H9 (cell line): ENCODE measurements at regions not wholly inside any gene's neighbourhood (a gene's known extent, or its start where the extent isn't known, plus 50 kb on each side); places are given as distances from the start of the nearest gene placed in this dataset.

ENCODE experiments used
- DNase-seq: peaks from one replicate; pipeline ENCODE4 v3.0.0-alpha.2; 2017
- H2AFZ ChIP-seq: one replicate; pipeline ENCODE4 v1.6.1; 2013; ENCODE audit warnings: mild to moderate bottlenecking, low read length, control low read depth, moderate library complexity
- H2AK5ac ChIP-seq: 2 replicates; pipeline ENCODE4 v1.6.1; 2013; ENCODE audit warnings: low read length, control low read depth, mixed read lengths; ENCODE audit not compliant: insufficient read length
- H2BK120ac ChIP-seq: one replicate; pipeline ENCODE4 v1.6.1; 2013; ENCODE audit warnings: low read depth, mild to moderate bottlenecking, low read length, control low read depth, inconsistent platforms; ENCODE audit not compliant: poor library complexity, severe bottlenecking
- H2BK12ac ChIP-seq: 2 replicates; pipeline ENCODE4 v1.6.1; 2013; ENCODE audit warnings: low read length, control low read depth, mixed read lengths, low read depth; ENCODE audit not compliant: insufficient read length
- H2BK15ac ChIP-seq: 2 replicates; pipeline ENCODE4 v1.6.1; 2013; ENCODE audit warnings: low read depth, low read length, control low read depth
- H2BK20ac ChIP-seq: one replicate; pipeline ENCODE4 v1.6.1; 2013; ENCODE audit warnings: low read depth, mild to moderate bottlenecking, low read length, control low read depth, inconsistent platforms; ENCODE audit not compliant: poor library complexity, severe bottlenecking
- H2BK5ac ChIP-seq: 2 replicates; pipeline ENCODE4 v1.6.1; 2013; ENCODE audit warnings: low read length, control low read depth, mixed read lengths; ENCODE audit not compliant: insufficient read length
- H3K14ac ChIP-seq: 2 replicates; pipeline ENCODE4 v1.6.1; 2013; ENCODE audit warnings: low read length, control low read depth; ENCODE audit not compliant: insufficient read depth
- H3K18ac ChIP-seq: 2 replicates; pipeline ENCODE4 v1.6.1; 2013; ENCODE audit warnings: low read depth, mild to moderate bottlenecking, mixed read lengths, low read length, control low read depth; ENCODE audit not compliant: insufficient read length
- H3K23ac ChIP-seq: 2 replicates; pipeline ENCODE4 v1.6.1; 2013; ENCODE audit warnings: low read length, control low read depth, mixed read lengths, low read depth; ENCODE audit not compliant: insufficient read length
- H3K23me2 ChIP-seq: 2 replicates; pipeline ENCODE4 v1.6.1; 2013; ENCODE audit warnings: low read depth, mild to moderate bottlenecking, mixed read lengths, low read length, control low read depth; ENCODE audit not compliant: insufficient read length, poor library complexity, severe bottlenecking
- H3K27ac ChIP-seq: 2 replicates; pipeline ENCODE4 v1.5.1; 2013; ENCODE audit warnings: low read length, control low read depth, mixed read lengths, low read depth; ENCODE audit not compliant: insufficient read length
- H3K27me3 ChIP-seq: 2 replicates; pipeline ENCODE4 v1.6.1; 2013; ENCODE audit warnings: low read length, control low read depth, inconsistent platforms; ENCODE audit not compliant: insufficient read depth
- H3K4ac ChIP-seq: 2 replicates; pipeline ENCODE4 v1.6.1; 2013; ENCODE audit warnings: low read depth, mild to moderate bottlenecking, control low read depth, inconsistent platforms, low read length, moderate library complexity
- H3K4me1 ChIP-seq: 2 replicates; pipeline ENCODE4 v1.6.1; 2013; ENCODE audit warnings: low read length, control low read depth, inconsistent platforms; ENCODE audit not compliant: insufficient read depth
- H3K4me2 ChIP-seq: 2 replicates; pipeline ENCODE4 v1.6.1; 2013; ENCODE audit warnings: low read length, control low read depth, mixed read lengths; ENCODE audit not compliant: insufficient read length, insufficient read depth
- H3K56ac ChIP-seq: 2 replicates; pipeline ENCODE4 v1.6.1; 2013; ENCODE audit warnings: low read depth, mild to moderate bottlenecking, mixed read lengths, low read length, control low read depth; ENCODE audit not compliant: insufficient read length
- H3K79me1 ChIP-seq: 2 replicates; pipeline ENCODE4 v1.6.1; 2013; ENCODE audit warnings: low read depth, mild to moderate bottlenecking, moderate library complexity, low read length, control low read depth, inconsistent platforms; ENCODE audit not compliant: insufficient read depth, poor library complexity, severe bottlenecking
- H3K79me2 ChIP-seq: 2 replicates; pipeline ENCODE4 v1.6.1; 2013; ENCODE audit warnings: low read length, control low read depth, inconsistent platforms; ENCODE audit not compliant: insufficient read depth
- H3K9ac ChIP-seq: 2 replicates; pipeline ENCODE4 v1.6.1; 2013; ENCODE audit warnings: low read length, control low read depth, mixed read lengths; ENCODE audit not compliant: insufficient read length; ENCODE audit errors: extremely low read depth
- H3K9me3 ChIP-seq: one replicate; pipeline ENCODE4 v1.6.1; 2013; ENCODE audit warnings: low read depth, low read length, inconsistent platforms; ENCODE audit not compliant: control insufficient read depth
- H3T11ph ChIP-seq: one replicate; pipeline ENCODE4 v1.6.1; 2013; ENCODE audit warnings: mild to moderate bottlenecking, low read length, control low read depth, inconsistent platforms
- H4K20me1 ChIP-seq: one replicate; pipeline ENCODE4 v1.6.1; 2013; ENCODE audit not compliant: control insufficient read depth, insufficient read length, insufficient read depth
- H4K5ac ChIP-seq: 2 replicates; pipeline ENCODE4 v1.6.1; 2013; ENCODE audit warnings: low read depth, mild to moderate bottlenecking, mixed read lengths, low read length, control low read depth; ENCODE audit not compliant: insufficient read length
- H4K8ac ChIP-seq: replicated peaks from 2 replicates; pipeline ENCODE4 v1.6.1; 2013; ENCODE audit warnings: low read length, control low read depth, mixed read lengths, low read depth; ENCODE audit not compliant: insufficient read length
- H4K91ac ChIP-seq: 2 replicates; pipeline ENCODE4 v1.6.1; 2013; ENCODE audit warnings: low read depth, mild to moderate bottlenecking, moderate library complexity, mixed read lengths, low read length, control low read depth; ENCODE audit not compliant: insufficient read length
- H3K27ac Mint-ChIP-seq, 3 experiments: 2 replicates in 2 of 3; 3 replicates in 1 of 3; pipeline ENCODE4 v1.8.0; 2020 to 2021; ENCODE audit warnings: mixed read lengths in 3 of 3, mild to moderate bottlenecking in 1 of 3, moderate library complexity in 1 of 3
- H3K27me3 Mint-ChIP-seq: 2 replicates; pipeline ENCODE4 v1.8.0; 2021; ENCODE audit warnings: low read depth, mild to moderate bottlenecking, moderate library complexity, mixed read lengths
- H3K36me3 Mint-ChIP-seq, 3 experiments: 2 replicates in 2 of 3; 3 replicates in 1 of 3; pipeline ENCODE4 v1.8.0; 2020 to 2021; ENCODE audit warnings: low read depth in 3 of 3, mixed read lengths in 3 of 3; ENCODE audit not compliant: insufficient read depth in 1 of 3
- H3K4me1 Mint-ChIP-seq, 2 experiments: 2 replicates each; pipeline ENCODE4 v1.8.0; 2020; ENCODE audit warnings: mixed read lengths in 2 of 2
- H3K4me3 Mint-ChIP-seq, 2 experiments: 2 replicates in 1 of 2; 3 replicates in 1 of 2; pipeline ENCODE4 v1.8.0; 2020 to 2021; ENCODE audit warnings: mild to moderate bottlenecking in 2 of 2, mixed read lengths in 2 of 2, moderate library complexity in 1 of 2
- H3K9me3 Mint-ChIP-seq, 2 experiments: 2 replicates in 1 of 2; 3 replicates in 1 of 2; pipeline ENCODE4 v1.8.0; 2020; ENCODE audit warnings: mild to moderate bottlenecking in 2 of 2, mixed read lengths in 2 of 2, moderate library complexity in 1 of 2
- CTCF ChIP-seq: fragments of 200-600 bp; sonication (generic); conservative IDR thresholded peaks from 3 replicates; pipeline ENCODE4 v1.8.0; 2021; ENCODE audit warnings: antibody characterized with exemption, mild to moderate bottlenecking
- WGBS: extraction: QIAGEN DNeasy Blood & Tissue Kit; methylation state at CpG from one replicate; pipeline ENCODE4 v1.1.7; 2013; ENCODE audit warnings: missing lambda C conversion rate, low lambda C conversion rate, mixed read lengths; ENCODE audit not compliant: insufficient read length; ENCODE audit errors: extremely low coverage; 5-methylcytosine and 5-hydroxymethylcytosine counted together

- Mint-ChIP-seq H3K36me3 (peaks cover 0 to 3% (median 0%) of the 10 kb centered on the region in 3 experiments; a peak in 1 of 7 replicates), H3K4me1 (peaks cover 10 to 15% of the 10 kb centered on the region in 2 experiments), H3K27me3 (no peaks in the 10 kb centered on the region), H3K9me3 (no peaks in the 10 kb centered on the region; a peak in 1 of 5 replicates), H3K27ac (no peak overlapping the region), H3K4me3 (no peak overlapping the region)
- no CpG with 5 or more reads among the region's 3 CpGs for WGBS
- H3K14ac ChIP-seq, result no peak overlapping the region
- H2BK15ac ChIP-seq, result no peak overlapping the region
- H2BK12ac ChIP-seq, result no peak overlapping the region
- no peak overlapping the region for H3K27ac ChIP-seq
- no peak overlapping the region for H3K9ac ChIP-seq
- TF ChIP-seq CTCF, result no peak
- H3K79me2 ChIP-seq, result no peaks in the 10 kb centered on the region
- H3K9me3 ChIP-seq, result no peaks in the 10 kb centered on the region
- H4K8ac ChIP-seq, result no peak overlapping the region
- peaks cover under 1% of the 10 kb centered on the region; the same call in 1 of the 2 replicates for H3K4me1 ChIP-seq
- no peak overlapping the region for H3K23ac ChIP-seq
- H4K91ac ChIP-seq, result no peak overlapping the region
- no peaks in the 10 kb centered on the region for H3K23me2 ChIP-seq
- H2BK5ac ChIP-seq, result no peak overlapping the region
- no peak overlapping the region for H3K4me2 ChIP-seq
- DNase-seq, result no peak
- no peak overlapping the region for H2AFZ ChIP-seq
- H3T11ph ChIP-seq, result no peak overlapping the region
- H3K4ac ChIP-seq, result no peak overlapping the region
- no peak overlapping the region for H2BK20ac ChIP-seq
- H3K27me3 ChIP-seq, result no peaks in the 10 kb centered on the region
- no peak overlapping the region for H3K56ac ChIP-seq
- no peak overlapping the region for H2AK5ac ChIP-seq
- no peak overlapping the region for H2BK120ac ChIP-seq
- H4K5ac ChIP-seq, result no peak overlapping the region
- no peaks in the 10 kb centered on the region for H4K20me1 ChIP-seq
- no peak overlapping the region for H3K18ac ChIP-seq
- no peaks in the 10 kb centered on the region for H3K79me1 ChIP-seq
These were observed 329.2 kb downstream of the LPIN1 start for GRCh38 chr2:12075603-12076002.
